HG02678 (cell line): ENCODE measurements at regions not wholly inside any gene's neighbourhood (a gene's known extent, or its start where the extent isn't known, plus 50 kb on each side); places are given as distances from the start of the nearest gene placed in this dataset.

Experiments used
- ATAC-seq: cut with Tn5 transposase; IDR thresholded peaks from one replicate; pipeline ENCODE4 v1.9.1; 2021; ENCODE audit warnings: mild to moderate bottlenecking, moderate library complexity; ENCODE audit not compliant: unreplicated experiment

DNA sequence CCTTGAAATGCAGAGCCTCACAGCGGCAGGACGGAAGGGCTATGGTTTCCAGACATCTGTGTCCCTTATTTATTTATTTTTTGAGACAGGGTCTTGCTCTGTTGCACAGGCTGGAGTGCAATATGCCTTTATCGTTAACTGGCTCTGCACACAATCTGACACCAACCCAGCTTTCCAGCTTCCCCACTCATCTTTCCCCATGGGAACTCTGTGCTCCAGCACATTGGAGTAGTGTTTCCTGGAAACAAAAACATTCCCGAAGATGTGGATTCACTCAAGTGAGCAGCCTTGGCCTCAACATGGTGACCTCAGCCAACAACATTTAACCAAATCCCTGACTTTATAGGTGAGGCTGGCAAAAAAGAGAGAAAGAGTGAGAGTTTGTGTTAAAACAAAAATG is 307.1 kb downstream of the TMEM114 start:
- ATAC-seq, result no peak

GRCh38 chr16:8278031-8278580 is 312.2 kb downstream of the TMEM114 start:
- ATAC-seq, result no peak

DNA sequence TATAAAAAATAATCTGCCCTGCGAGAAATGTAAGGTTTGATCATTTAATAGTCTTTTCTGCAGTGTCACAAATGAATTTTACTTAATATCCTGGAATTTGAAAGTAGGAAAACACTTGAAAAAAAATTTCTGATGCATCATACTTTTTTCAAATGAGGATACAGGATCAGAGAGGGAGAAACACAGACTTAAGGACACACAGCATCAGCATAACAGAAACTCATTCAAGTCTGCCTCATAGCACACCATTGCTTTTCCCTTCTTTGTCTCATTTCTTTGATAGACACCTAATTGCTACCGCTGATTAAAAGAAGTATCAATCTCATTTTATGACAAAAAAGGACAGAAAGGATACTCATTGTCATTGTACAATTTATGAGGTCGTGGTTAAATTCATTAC is 319.0 kb downstream of the TMEM114 start:
- no peak for ATAC-seq

GRCh38 chr16:8262299-8262698 is 328.0 kb downstream of the TMEM114 start:
- no peak for ATAC-seq

DNA sequence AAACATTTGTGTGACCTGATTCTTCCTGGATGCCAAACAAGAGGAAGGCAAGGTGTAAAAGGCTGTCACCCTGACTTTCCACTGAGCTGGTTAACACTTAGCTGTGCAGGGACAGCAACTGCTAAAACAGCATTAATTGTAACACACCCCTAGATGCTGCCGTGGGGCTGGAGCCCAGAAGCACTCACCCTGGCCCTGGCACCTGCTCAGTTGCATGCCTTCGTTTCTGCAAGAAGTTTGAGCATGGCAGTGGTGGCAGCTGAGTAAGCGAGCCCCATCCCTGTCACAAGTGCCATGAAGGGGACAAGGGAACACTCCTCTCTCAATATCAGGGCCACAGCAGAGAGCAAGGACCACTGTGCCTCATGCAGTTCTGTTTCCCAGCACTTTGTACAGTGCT is 330.2 kb downstream of the TMEM114 start:
- ATAC-seq, result no peak

GRCh38 chr16:8258523-8258922 is 331.8 kb downstream of the TMEM114 start:
- no peak for ATAC-seq

GRCh38 chr16:8257561-8257960 is 332.8 kb downstream of the TMEM114 start:
- ATAC-seq, result no peak

- ATAC-seq, result no peak
Measured at GRCh38 chr16:8254405-8254804, 335.9 kb downstream of the TMEM114 start.

DNA sequence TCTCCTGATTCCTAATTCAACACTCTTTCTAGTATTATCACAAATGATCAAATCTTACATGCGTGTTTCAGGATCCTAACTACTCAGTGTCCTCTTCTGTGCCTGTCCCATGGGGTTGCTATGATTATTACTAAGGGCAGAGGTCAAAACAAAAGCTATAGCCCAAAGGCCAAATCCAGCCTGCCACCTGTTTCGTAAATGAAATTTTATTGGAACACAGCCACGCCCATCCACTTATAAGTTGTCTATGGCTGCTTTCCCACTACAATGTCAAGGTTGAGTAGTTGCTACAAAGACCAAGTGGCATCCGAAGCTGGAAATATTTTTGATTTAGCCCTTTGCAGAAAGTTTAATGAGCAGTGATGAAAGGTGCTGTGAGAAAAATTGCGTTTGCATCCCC is 336.6 kb downstream of the TMEM114 start:
- no peak for ATAC-seq

DNA sequence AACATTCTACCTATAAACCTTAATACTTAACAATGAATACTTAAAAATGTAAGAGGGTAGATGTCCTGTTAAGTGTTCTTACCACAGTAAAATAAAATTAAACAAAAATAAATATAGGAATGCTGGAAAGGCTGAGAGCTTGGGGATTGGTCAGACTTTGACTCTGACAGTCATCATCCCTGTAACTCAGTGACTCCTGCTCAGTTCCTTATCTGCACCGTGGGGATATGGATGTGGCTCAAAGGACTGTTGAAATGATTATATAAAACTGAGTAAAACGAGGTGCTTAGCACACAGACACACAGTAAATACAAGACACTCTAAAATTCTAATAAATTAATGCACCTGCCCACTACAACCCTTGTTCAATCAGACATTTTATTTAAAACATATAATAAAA is 338.6 kb downstream of the TMEM114 start:
- ATAC-seq, result no peak

DNA sequence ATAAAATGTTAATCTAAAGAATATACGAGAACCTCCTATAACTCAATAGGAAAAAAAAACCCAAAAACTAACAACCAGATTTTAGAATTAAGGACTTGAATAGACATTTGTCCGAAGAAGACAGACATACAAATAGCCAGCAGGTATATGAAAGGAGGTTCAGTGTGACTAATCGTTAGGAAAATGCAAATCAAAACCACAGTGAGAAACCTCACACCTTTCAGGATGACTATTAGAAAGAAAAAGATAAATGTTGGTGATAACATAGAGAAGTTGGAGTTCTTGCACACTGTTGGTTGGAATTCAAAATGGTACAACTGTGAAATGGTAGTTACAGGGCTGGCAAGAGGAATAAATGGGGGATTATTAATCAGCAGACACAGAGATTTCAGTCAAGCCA is 339.0 kb downstream of the TMEM114 start:
- no peak for ATAC-seq

- ATAC-seq, result no peak
Measured at GRCh38 chr16:8247993-8248392, 342.3 kb downstream of the TMEM114 start.

GRCh38 chr16:8243981-8244380 is 346.3 kb downstream of the TMEM114 start:
- no peak for ATAC-seq

GRCh38 chr16:8241408-8241807 is 348.9 kb downstream of the TMEM114 start:
- ATAC-seq, result no peak

- ATAC-seq, result no peak
Measured at GRCh38 chr16:8239443-8239842, 350.9 kb downstream of the TMEM114 start.

GRCh38 chr16:8237452-8237851 is 352.9 kb downstream of the TMEM114 start:
- no peak for ATAC-seq

DNA sequence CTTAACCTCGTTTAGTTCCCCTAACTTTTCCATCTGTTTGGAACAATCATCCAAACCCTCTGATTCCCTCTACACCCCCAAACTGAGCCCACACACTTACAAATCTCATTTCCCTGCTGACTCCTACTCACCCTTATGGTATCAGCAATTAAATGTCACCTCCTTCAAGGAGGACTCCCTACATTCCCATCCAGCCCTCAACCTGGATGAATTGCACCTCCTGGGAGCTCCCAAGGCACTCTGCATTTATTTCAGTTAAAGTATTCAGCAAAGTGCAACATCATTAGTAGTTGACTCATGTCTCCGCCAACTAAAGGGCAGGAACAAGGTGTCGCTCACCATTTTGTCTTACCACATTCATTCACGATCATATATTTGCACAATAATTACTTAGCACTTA is 353.5 kb downstream of the TMEM114 start:
- ATAC-seq, result no peak

DNA sequence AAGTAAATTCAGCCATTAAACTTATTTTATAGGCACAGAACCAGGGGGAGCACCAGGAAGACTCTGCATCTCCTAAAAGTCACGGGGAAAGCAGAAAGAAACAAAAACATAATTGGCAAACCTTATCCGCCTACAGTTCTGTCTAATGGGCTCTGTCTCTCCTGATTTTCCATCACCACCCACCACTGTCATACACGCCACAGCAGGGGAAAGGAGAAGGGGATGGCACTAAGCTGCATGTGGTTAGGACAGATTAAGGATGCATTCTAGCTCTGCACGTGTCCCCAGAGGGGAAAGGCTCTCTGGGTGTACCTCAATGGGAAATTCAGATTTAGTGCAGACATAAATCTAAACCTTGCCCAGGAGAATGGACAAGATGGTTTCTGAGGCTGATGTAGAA is 359.8 kb downstream of the TMEM114 start:
- ATAC-seq, result no peak

GRCh38 chr16:8229011-8229520 is 361.2 kb downstream of the TMEM114 start:
- no peak for ATAC-seq

GRCh38 chr16:8217201-8217600 is 373.1 kb downstream of the TMEM114 start:
- ATAC-seq, result no peak

DNA sequence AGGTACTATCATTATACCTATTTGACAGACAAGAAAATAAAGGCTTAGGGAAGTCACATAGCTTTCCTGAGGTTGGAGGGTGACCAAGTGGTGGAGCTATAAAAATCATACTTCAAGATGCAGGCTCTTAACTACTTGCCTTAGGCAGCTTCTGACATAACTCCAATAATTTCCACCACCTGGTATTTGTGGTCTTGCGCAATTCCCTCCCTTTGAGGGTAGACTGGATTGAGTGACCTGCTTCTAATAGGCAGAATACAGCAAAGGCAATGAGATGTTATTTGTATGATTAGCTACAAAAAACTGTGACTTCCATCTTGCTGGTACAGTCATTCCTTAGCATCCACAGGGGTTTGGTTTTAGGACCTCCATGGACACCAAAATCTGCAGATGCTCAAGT is 385.5 kb downstream of the TMEM114 start:
- ATAC-seq, result no peak

DNA sequence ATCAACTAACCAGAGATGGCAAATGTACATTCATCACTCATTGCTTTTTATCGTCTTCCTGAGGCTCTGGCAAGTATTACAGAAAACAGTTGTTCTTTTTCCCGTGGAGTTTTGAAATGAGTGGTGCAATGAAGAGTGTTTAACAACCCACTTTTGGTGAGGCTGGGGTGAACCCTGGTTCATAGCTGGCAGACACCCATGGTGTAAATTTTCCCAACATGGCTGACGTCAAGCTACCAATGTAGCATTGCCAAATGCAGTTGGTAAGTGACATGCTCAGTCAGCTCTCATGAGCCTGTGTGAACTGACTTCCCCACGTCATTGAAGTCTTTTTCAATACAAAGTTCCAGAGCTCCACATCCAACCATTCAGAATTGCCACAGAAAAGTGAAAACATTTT is 386.2 kb downstream of the TMEM114 start:
- no peak for ATAC-seq

- no peak for ATAC-seq
Measured at GRCh38 chr16:8203101-8203500, 387.2 kb downstream of the TMEM114 start.
